Heart left ventricle (tissue), 13 donors: ENCODE measurements at regions not wholly inside any gene's neighbourhood (a gene's known extent, or its start where the extent isn't known, plus 50 kb on each side); places are given as distances from the start of the nearest gene placed in this dataset.

Source experiments
- POLR2A ChIP-seq, 2 donors: fragments of 450-650 bp; IDR thresholded peaks; one replicate each; pipeline ENCODE4 v1.6.1; 2017; ENCODE audit warnings: antibody characterized with exemption in 2 of 2, mild to moderate bottlenecking in 2 of 2, moderate library complexity in 2 of 2
- TF ChIP-seq, protein P1 (sequence below), 12 donors: fragments of 200-600 bp; sonication (generic) in 4 of 12; IDR thresholded peaks; one replicate each; pipeline versions ENCODE4 v1.5.0 to v1.8.0; 2018 to 2022; ENCODE audit warnings: antibody characterized with exemption in 12 of 12, mild to moderate bottlenecking in 5 of 12
- donor health status: ischemic (EF 13 %, LVEDD 7.1; RV severe dilation, severe dysfunction).
- donor health status: DM: no; HTN: yes; CAD: no.
- donor health status: DM: no; HTN: no; CAD: no.
- donor health status: ischemic (EF 25% LVEDD 6.9; RV normal size, moderate dysfunction).
- donor health status: ischemic (EF 25% LVEDD 5.7; RV mildly dilated, moderate dysfunction).
- donor health status: ischemic (EF 35%, LVEDD 5.7; RV mildly dilated, moderate dysfunction).
- donor health status: nonischemic (EF 11% LVEDD 7.7; RV severe dilation, severe dysfunction).
- donor health status: DM: yes; HTN: yes; CAD: no.
- donor health status: PGD.
- donor health status: ischemic (EF 29% LVEDD 5.4; RV normal size, mild dysfunction).
- donor health status: nonischemic (EF 23%, LVEDD 6.1; RV moderate dilation, normal function).

DNA sequence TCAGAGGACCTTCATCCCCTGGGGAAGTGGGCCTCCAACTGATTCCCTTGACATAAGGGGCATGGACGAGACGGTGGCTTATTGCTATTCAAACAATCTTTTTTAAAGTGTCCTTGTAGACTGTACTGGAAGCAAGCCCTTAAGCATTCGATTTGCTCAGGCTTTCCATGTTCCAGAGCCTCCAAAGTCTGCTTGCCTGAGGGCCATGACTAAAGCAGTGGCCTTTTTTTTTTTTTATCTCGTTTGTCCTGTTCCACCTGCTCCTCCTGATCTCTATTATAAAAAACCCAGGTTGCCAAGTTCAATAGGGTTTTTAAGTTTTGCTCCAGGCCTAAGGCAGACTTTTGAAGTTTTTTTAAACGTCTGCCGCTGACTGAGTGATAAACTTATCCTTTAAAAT, 103.7 kb upstream of the AADAT start:
- TF ChIP-seq, protein P1, sequence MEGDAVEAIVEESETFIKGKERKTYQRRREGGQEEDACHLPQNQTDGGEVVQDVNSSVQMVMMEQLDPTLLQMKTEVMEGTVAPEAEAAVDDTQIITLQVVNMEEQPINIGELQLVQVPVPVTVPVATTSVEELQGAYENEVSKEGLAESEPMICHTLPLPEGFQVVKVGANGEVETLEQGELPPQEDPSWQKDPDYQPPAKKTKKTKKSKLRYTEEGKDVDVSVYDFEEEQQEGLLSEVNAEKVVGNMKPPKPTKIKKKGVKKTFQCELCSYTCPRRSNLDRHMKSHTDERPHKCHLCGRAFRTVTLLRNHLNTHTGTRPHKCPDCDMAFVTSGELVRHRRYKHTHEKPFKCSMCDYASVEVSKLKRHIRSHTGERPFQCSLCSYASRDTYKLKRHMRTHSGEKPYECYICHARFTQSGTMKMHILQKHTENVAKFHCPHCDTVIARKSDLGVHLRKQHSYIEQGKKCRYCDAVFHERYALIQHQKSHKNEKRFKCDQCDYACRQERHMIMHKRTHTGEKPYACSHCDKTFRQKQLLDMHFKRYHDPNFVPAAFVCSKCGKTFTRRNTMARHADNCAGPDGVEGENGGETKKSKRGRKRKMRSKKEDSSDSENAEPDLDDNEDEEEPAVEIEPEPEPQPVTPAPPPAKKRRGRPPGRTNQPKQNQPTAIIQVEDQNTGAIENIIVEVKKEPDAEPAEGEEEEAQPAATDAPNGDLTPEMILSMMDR (IDR thresholded peaks at IDR 0.05) = no peak
- no peak for TF ChIP-seq POLR2A (IDR thresholded peaks at IDR 0.05)
